Retinal pigment epithelial cell (primary cell): ENCODE measurements at regions not wholly inside any gene's neighbourhood (a gene's known extent, or its start where the extent isn't known, plus 50 kb on each side); places are given as distances from the start of the nearest gene placed in this dataset.
"Not testable (repeated sequence)": the region's sequence is repeated elsewhere in the genome, so short reads cannot be mapped to it uniquely, and the experiment has no call there.

Experiments used
- DNase-seq: peaks from one replicate; pipeline ENCODE4 v3.0.0-alpha.2; 2010; ENCODE audit warnings: low read depth
- H3K4me3 ChIP-seq: 2 replicates; pipeline ENCODE4 v1.5.1; 2011; ENCODE audit warnings: mild to moderate bottlenecking, low read length, control low read depth, moderate library complexity
- CTCF ChIP-seq: conservative IDR thresholded peaks from 2 replicates; pipeline ENCODE4 v1.5.1; 2011; ENCODE audit warnings: low read depth, low read length, control low read depth, inconsistent platforms

GRCh38 chr10:6813306-6813705 lies 233.2 kb upstream of the PRKCQ start:
- DNase-seq, result no peak
- TF ChIP-seq CTCF, result no peak
- no peak overlapping the region for H3K4me3 ChIP-seq

- DNase-seq, result no peak
- H3K4me3 ChIP-seq, result no peak overlapping the region
- TF ChIP-seq CTCF, result no peak
These were observed 231.1 kb upstream of the PRKCQ start for GRCh38 chr10:6811153-6811552.

- no peak for TF ChIP-seq CTCF
- no peak for DNase-seq
- no peak overlapping the region for H3K4me3 ChIP-seq
These were observed 223.3 kb upstream of the PRKCQ start for GRCh38 chr10:6803427-6803783.

GRCh38 chr10:6802759-6803426 lies 222.8 kb upstream of the PRKCQ start:
- no peak for DNase-seq
- H3K4me3 ChIP-seq, result no peak overlapping the region
- TF ChIP-seq CTCF, result no peak

GRCh38 chr10:6796231-6796630 lies 216.2 kb upstream of the PRKCQ start:
- DNase-seq, result no peak
- TF ChIP-seq CTCF, result no peak
- H3K4me3 ChIP-seq, result no peak overlapping the region

GRCh38 chr10:6795541-6795940 lies 215.5 kb upstream of the PRKCQ start:
- no peak for DNase-seq
- H3K4me3 ChIP-seq, result no peak overlapping the region
- no peak for TF ChIP-seq CTCF

- not testable (repeated sequence) for H3K4me3 ChIP-seq, DNase-seq
These were observed 214.8 kb upstream of the PRKCQ start for GRCh38 chr10:6794841-6795240.

GRCh38 chr10:6794441-6794840 lies 214.4 kb upstream of the PRKCQ start:
- H3K4me3 ChIP-seq, result no peak overlapping the region
- no peak for DNase-seq
- TF ChIP-seq CTCF, result no peak
